ENCODE measurements at regions not wholly inside any gene's neighbourhood (a gene's known extent, or its start where the extent isn't known, plus 50 kb on each side); places are given as distances from the start of the nearest gene placed in this dataset.

DNA sequence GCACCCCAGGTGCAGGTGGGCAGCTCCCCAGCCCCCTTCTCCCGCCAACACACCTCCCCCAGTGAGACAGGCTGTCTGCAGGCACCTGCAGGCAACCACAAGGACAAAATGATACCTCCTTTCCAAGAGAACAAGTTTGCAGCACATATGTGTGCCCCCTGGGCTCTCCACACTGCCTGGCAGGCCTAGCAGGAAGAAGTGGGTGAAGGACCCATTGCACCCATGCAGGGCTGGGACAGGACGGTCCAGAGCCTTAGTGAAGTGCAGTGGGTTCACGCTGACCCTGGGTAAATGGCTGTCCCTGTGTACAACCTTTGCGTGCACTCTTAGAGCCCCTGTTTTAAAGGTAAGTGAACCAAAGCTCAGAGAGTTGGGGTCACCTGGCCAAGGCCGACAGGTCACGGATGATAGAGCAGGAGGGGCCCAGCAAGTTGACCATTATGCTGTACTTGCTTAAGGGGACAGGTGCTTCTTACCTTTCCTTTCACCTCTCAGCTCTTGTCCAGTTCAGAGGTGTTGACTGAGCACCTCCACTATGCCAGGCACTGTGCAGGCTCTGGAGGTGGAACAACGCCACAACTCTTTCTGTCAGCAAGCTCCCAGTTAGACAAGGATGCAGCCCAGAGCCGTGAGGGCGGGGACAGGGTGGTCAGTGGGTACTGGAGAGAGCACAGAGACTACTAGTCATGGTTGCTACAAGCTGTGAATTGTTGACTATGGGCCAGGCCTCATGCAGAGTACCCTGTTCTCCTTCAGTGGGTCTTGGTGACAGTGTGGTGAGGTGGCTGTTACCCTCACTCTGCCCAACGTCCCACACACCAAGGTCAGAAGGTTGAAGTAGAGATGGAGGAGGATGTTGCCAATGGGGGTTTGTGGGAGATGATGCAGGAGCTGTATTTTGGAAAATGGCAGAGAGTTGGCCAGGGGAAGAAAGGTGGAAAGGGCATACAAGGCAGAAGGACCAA lies 125.9 kb downstream of the PAPOLA start:
- TF ChIP-seq, protein P1, sequence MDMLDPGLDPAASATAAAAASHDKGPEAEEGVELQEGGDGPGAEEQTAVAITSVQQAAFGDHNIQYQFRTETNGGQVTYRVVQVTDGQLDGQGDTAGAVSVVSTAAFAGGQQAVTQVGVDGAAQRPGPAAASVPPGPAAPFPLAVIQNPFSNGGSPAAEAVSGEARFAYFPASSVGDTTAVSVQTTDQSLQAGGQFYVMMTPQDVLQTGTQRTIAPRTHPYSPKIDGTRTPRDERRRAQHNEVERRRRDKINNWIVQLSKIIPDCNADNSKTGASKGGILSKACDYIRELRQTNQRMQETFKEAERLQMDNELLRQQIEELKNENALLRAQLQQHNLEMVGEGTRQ (IDR thresholded peaks at IDR 0.05; ENCODE audit: low read length), result no peak
- TF ChIP-seq, protein P2, sequence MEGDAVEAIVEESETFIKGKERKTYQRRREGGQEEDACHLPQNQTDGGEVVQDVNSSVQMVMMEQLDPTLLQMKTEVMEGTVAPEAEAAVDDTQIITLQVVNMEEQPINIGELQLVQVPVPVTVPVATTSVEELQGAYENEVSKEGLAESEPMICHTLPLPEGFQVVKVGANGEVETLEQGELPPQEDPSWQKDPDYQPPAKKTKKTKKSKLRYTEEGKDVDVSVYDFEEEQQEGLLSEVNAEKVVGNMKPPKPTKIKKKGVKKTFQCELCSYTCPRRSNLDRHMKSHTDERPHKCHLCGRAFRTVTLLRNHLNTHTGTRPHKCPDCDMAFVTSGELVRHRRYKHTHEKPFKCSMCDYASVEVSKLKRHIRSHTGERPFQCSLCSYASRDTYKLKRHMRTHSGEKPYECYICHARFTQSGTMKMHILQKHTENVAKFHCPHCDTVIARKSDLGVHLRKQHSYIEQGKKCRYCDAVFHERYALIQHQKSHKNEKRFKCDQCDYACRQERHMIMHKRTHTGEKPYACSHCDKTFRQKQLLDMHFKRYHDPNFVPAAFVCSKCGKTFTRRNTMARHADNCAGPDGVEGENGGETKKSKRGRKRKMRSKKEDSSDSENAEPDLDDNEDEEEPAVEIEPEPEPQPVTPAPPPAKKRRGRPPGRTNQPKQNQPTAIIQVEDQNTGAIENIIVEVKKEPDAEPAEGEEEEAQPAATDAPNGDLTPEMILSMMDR (IDR thresholded peaks at IDR 0.05; ENCODE audit: control extremely low read depth in 1 of 3, insufficient read depth in 1 of 3, low read depth in 1 of 3, low read length in 3 of 3), result no peak
- TF ChIP-seq FOSL1 (IDR thresholded peaks at IDR 0.05; ENCODE audit: insufficient read depth, low read depth, low read length) (no peak), POU5F1 (IDR thresholded peaks at IDR 0.05; ENCODE audit: low read depth, low read length) (no peak), POLR2A (IDR thresholded peaks at IDR 0.05; ENCODE audit: control extremely low read depth in 1 of 2, low read depth in 2 of 2, low read length in 2 of 2) (no peak), HDAC6 (IDR thresholded peaks at IDR 0.05; ENCODE audit: low read depth, low read length) (no peak), SIN3A (conservative IDR thresholded peaks at IDR 0.05 in 1 of 2, IDR thresholded peaks at IDR 0.05 in 1 of 2; ENCODE audit: low read depth in 1 of 2, low read length in 2 of 2) (no peak), BACH1 (IDR thresholded peaks at IDR 0.05; ENCODE audit: low read length) (no peak), RNF2 (IDR thresholded peaks at IDR 0.05; ENCODE audit: borderline replicate concordance, low read depth, low read length, missing control alignments, poor library complexity, severe bottlenecking) (no peak)
